ENCODE measurements at regions not wholly inside any gene's neighbourhood (a gene's known extent, or its start where the extent isn't known, plus 50 kb on each side); places are given as distances from the start of the nearest gene placed in this dataset.

DNA sequence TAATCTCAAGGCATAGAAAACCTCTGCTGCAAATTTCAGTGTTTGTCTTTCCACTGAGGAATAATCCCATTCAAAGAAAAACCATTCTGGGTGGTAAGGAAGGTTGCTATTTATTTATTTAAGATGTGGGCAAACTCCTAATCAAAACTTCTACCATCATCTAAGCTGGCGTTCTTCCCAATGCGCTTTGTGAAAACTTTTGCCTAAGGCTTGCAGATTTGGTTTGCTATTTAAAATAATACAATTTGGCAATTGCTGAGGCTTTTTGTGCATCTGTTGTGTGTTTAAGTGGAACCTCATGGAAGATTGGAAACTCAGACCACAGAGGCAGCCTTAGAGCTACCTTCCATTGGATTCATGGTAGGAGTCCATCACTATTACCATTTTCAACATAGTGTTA lies 309.0 kb downstream of the BLID start:
- Histone ChIP-seq H3K27me3 (ENCODE audit: insufficient read depth, poor library complexity, severe bottlenecking) (no peaks in the 10 kb centered on the region), H3K4me3 (ENCODE audit: severe bottlenecking) (no peak overlapping the region), H3K36me3 (ENCODE audit: low read depth) (no peaks in the 10 kb centered on the region), H3K4me1 (ENCODE audit: insufficient read depth, poor library complexity, severe bottlenecking) (no peaks in the 10 kb centered on the region), H3K27ac (ENCODE audit: poor library complexity, severe bottlenecking) (no peak overlapping the region), H3K9me3 (ENCODE audit: severe bottlenecking) (no peaks in the 10 kb centered on the region)
- DNase-seq (ENCODE audit: low spot score) = no peak
- no peak for ATAC-seq (ENCODE audit: low read depth)
- TF ChIP-seq, protein P1, sequence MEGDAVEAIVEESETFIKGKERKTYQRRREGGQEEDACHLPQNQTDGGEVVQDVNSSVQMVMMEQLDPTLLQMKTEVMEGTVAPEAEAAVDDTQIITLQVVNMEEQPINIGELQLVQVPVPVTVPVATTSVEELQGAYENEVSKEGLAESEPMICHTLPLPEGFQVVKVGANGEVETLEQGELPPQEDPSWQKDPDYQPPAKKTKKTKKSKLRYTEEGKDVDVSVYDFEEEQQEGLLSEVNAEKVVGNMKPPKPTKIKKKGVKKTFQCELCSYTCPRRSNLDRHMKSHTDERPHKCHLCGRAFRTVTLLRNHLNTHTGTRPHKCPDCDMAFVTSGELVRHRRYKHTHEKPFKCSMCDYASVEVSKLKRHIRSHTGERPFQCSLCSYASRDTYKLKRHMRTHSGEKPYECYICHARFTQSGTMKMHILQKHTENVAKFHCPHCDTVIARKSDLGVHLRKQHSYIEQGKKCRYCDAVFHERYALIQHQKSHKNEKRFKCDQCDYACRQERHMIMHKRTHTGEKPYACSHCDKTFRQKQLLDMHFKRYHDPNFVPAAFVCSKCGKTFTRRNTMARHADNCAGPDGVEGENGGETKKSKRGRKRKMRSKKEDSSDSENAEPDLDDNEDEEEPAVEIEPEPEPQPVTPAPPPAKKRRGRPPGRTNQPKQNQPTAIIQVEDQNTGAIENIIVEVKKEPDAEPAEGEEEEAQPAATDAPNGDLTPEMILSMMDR (IDR thresholded peaks at IDR 0.05; ENCODE audit: poor library complexity, severe bottlenecking) = no peak

DNA sequence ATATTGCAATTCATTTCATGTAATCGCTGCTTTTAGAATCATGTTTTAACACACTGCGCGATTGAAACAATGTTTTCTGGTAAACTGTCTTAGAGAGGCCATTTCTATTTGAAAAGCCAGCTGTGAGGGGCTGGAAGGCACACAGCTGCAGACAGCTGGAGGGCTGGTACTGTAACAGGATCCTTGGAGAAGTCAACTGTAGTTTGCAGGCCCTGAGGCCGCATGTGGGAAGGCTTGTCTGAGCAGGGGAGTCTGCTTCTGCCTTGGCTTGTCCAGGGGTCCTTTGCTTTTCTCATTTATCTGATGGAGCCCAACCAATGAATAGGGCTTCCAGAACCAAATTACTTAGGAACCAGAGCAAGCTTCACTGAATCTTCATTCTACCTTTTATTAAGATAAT lies 313.5 kb downstream of the BLID start:
- Histone ChIP-seq H3K27me3 (ENCODE audit: insufficient read depth, poor library complexity, severe bottlenecking) (no peaks in the 10 kb centered on the region), H3K4me3 (ENCODE audit: severe bottlenecking) (no peak overlapping the region), H3K4me1 (ENCODE audit: insufficient read depth, poor library complexity, severe bottlenecking) (no peaks in the 10 kb centered on the region), H3K9me3 (ENCODE audit: severe bottlenecking) (no peaks in the 10 kb centered on the region), H3K36me3 (ENCODE audit: low read depth) (no peaks in the 10 kb centered on the region), H3K27ac (ENCODE audit: poor library complexity, severe bottlenecking) (no peak overlapping the region)
- DNase-seq (ENCODE audit: low spot score) = no peak
- no peak for ATAC-seq (ENCODE audit: low read depth)
- TF ChIP-seq, protein P1 (IDR thresholded peaks at IDR 0.05; ENCODE audit: poor library complexity, severe bottlenecking) = no peak

DNA sequence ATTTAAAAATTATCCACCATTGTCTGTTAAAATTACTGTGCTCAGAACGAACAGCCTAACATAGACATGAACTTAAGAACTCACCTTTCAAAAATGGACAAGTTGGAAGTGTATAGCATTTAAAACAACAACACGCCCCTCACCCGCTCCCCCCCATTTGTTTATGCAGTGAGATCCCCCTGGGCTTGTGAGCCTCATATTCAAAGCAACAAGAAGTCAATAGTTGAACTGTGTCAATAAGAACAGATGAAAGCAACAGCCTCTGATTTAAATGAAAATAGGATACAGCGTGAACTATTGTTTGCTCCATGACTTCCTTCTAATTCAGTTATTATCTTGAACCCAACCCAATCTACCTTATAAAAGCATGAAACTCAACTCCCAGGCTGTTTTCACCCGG lies 314.2 kb downstream of the BLID start:
- no peaks in the 10 kb centered on the region for H3K4me1 ChIP-seq (ENCODE audit: insufficient read depth, poor library complexity, severe bottlenecking)
- DNase-seq (ENCODE audit: low spot score) = no peak
- TF ChIP-seq, protein P1 (IDR thresholded peaks at IDR 0.05; ENCODE audit: poor library complexity, severe bottlenecking) = no peak
- H3K36me3 ChIP-seq (ENCODE audit: low read depth) = no peaks in the 10 kb centered on the region
- no peak overlapping the region for H3K4me3 ChIP-seq (ENCODE audit: severe bottlenecking)
- no peak overlapping the region for H3K27ac ChIP-seq (ENCODE audit: poor library complexity, severe bottlenecking)
- H3K27me3 ChIP-seq (ENCODE audit: insufficient read depth, poor library complexity, severe bottlenecking) = no peaks in the 10 kb centered on the region
- no peak for ATAC-seq (ENCODE audit: low read depth)
- H3K9me3 ChIP-seq (ENCODE audit: severe bottlenecking) = no peaks in the 10 kb centered on the region

DNA sequence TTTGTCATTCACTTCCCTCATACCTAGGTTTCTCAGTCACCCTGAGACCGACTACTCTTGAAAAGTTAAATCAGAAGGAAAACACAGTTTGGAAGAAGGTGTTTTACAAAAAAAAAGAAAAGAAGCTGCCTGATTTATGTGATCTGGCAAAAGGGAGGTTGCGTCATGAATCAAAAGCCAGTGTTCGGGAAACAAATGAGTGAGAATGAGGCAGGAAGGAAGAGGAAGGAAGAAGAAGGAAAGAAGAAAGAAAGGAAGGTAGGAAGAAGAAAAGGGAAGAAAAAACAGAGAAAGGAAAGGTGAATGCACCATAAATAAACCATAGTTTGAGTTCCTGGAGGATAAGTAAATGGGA lies 314.6 kb downstream of the BLID start:
- H3K27ac ChIP-seq (ENCODE audit: poor library complexity, severe bottlenecking) = no peak overlapping the region
- H3K36me3 ChIP-seq (ENCODE audit: low read depth) = no peaks in the 10 kb centered on the region
- DNase-seq (ENCODE audit: low spot score) (no peak), ATAC-seq (ENCODE audit: low read depth) (no peak)
- H3K9me3 ChIP-seq (ENCODE audit: severe bottlenecking) = no peaks in the 10 kb centered on the region
- H3K4me1 ChIP-seq (ENCODE audit: insufficient read depth, poor library complexity, severe bottlenecking) = no peaks in the 10 kb centered on the region
- TF ChIP-seq, protein P1 (IDR thresholded peaks at IDR 0.05; ENCODE audit: poor library complexity, severe bottlenecking) = no peak
- no peak overlapping the region for H3K4me3 ChIP-seq (ENCODE audit: severe bottlenecking)
- no peaks in the 10 kb centered on the region for H3K27me3 ChIP-seq (ENCODE audit: insufficient read depth, poor library complexity, severe bottlenecking)

DNA sequence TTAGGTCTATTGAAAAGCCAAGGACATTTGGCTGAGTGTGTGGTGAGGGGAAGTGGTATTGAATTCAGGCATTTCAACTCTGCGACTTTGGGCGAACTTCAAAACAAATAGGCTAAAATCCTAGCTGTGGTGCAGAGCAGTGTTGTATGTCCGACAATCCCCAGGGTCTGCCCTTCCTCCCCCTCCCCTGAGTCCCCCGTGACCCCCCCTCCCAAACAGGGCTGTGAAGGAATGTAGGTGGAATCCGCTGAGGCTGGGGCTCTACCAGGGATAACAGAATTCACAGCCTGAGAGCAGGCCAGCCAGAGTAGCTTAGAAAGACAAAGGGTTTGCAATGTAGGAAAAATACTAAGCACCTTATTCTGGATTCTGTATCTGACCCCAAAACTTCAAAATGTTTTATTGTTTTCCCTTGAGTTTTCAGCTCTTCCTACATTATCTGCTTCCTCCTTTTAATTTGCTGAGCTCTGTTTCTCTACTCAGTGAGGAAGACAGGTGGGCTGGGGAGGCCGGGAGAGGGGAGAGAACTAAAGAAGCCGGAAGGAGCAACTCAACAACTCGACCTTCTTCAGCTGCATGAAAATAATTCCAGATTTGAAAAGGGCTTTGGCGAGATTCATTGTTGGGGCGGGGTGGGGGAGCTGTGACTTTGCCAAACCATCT lies 315.2 kb downstream of the BLID start:
- Histone ChIP-seq H3K9me3 (ENCODE audit: severe bottlenecking) (no peaks in the 10 kb centered on the region), H3K27me3 (ENCODE audit: insufficient read depth, poor library complexity, severe bottlenecking) (no peaks in the 10 kb centered on the region), H3K27ac (ENCODE audit: poor library complexity, severe bottlenecking) (no peak overlapping the region), H3K4me1 (ENCODE audit: insufficient read depth, poor library complexity, severe bottlenecking) (no peaks in the 10 kb centered on the region), H3K4me3 (ENCODE audit: severe bottlenecking) (no peak overlapping the region), H3K36me3 (ENCODE audit: low read depth) (no peaks in the 10 kb centered on the region)
- ATAC-seq (ENCODE audit: low read depth) = no peak
- TF ChIP-seq, protein P1 (IDR thresholded peaks at IDR 0.05; ENCODE audit: poor library complexity, severe bottlenecking) = no peak
- DNase-seq (ENCODE audit: low spot score) = no peak

All from RWPE2 (cell line).